GM23338 (cell line): ENCODE measurements at regions not wholly inside any gene's neighbourhood (a gene's known extent, or its start where the extent isn't known, plus 50 kb on each side); places are given as distances from the start of the nearest gene placed in this dataset.

ENCODE experiments used
- CREB1 ChIP-seq: fragments of 250-450 bp; sonication (Bioruptor Pico); IDR thresholded peaks from 2 replicates; pipeline ENCODE4 v1.5.0; 2020; ENCODE audit warnings: low read depth, mild to moderate bottlenecking, moderate library complexity
- EZH2 ChIP-seq: fragments of 200-600 bp; sonication (generic); IDR thresholded peaks from one replicate; pipeline ENCODE4 v1.8.0; 2017; ENCODE audit warnings: antibody characterized with exemption, mild to moderate bottlenecking, low read depth; ENCODE audit not compliant: unreplicated experiment
- EZH2phosphoT487 ChIP-seq: fragments of 200-600 bp; sonication (generic); IDR thresholded peaks from one replicate; pipeline ENCODE4 v1.8.1; 2018; ENCODE audit warnings: antibody characterized with exemption; ENCODE audit not compliant: unreplicated experiment
- JUNB ChIP-seq: IDR thresholded peaks from one replicate; pipeline ENCODE4 v1.6.1; 2016; ENCODE audit warnings: antibody characterized with exemption; ENCODE audit not compliant: unreplicated experiment
- NANOG ChIP-seq: IDR thresholded peaks from 2 replicates; pipeline ENCODE4 v1.6.1; 2016; ENCODE audit warnings: antibody characterized with exemption, borderline replicate concordance
- POLR2AphosphoS5 ChIP-seq: IDR thresholded peaks from 2 replicates; pipeline ENCODE4 v1.6.1; 2016; ENCODE audit warnings: antibody characterized with exemption, low read depth
- STAT1 ChIP-seq: IDR thresholded peaks from one replicate; pipeline ENCODE4 v1.6.1; 2016; ENCODE audit warnings: antibody characterized with exemption; ENCODE audit not compliant: unreplicated experiment
- ZNF331 ChIP-seq: fragments of 250-450 bp; sonication (Bioruptor Pico); IDR thresholded peaks from 2 replicates; pipeline ENCODE4 v1.5.0; 2020; ENCODE audit warnings: low read depth, mild to moderate bottlenecking, moderate library complexity
- TF ChIP-seq, protein P1 (sequence below), 2 experiments: fragments of 200-600 bp in 1 of 2; sonication (generic) in 1 of 2; conservative IDR thresholded peaks; 2 replicates each; pipeline versions ENCODE4 v1.5.1 to v1.6.1; 2016 to 2017; ENCODE audit warnings: antibody characterized with exemption in 2 of 2, low read depth in 2 of 2, mild to moderate bottlenecking in 2 of 2, moderate library complexity in 1 of 2
- TF ChIP-seq, protein P2 (sequence below): IDR thresholded peaks from one replicate; pipeline ENCODE4 v1.6.1; 2018; ENCODE audit warnings: antibody characterized with exemption; ENCODE audit not compliant: unreplicated experiment
- TF ChIP-seq, protein P3 (sequence below): IDR thresholded peaks from 2 replicates; pipeline ENCODE4 v1.6.1; 2016; ENCODE audit warnings: antibody characterized with exemption
- TF ChIP-seq, protein P4 (sequence below): fragments of 250-450 bp; sonication (Bioruptor Pico); IDR thresholded peaks from 2 replicates; pipeline ENCODE4 v1.5.0; 2020; ENCODE audit warnings: mild to moderate bottlenecking, moderate library complexity

DNA sequence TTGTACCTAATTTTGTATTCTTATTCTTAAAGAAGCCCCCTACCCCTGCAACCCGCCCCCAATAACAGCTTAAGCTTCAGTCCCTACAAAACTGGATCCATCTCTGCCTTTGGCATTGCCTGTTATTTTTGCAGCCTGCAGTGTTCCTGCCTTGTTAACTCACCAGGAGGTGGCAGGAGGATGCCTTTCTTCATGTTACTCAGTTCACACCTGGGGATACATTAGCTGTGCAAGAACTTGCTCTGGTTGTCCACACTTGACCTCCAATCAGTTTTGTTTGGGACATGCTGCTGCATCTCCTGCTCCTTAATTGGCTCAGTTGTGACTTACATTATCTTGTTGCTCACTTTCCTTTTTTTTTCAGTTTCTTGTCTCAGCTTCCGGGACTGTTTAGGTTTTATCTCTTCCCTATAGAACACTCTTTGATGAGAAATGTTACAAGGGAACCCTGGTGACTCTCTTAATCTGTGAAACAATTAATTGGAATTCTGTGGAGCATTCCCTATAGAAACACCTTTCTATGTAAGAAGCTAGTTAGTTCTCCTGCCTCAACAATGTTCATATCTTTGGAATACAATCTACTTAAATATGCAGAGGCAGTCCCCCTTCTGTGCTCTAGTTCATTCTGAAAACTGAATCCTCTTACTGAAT is 467.7 kb upstream of the ACO1 start:
- no peak for TF ChIP-seq EZH2
- TF ChIP-seq, protein P1, sequence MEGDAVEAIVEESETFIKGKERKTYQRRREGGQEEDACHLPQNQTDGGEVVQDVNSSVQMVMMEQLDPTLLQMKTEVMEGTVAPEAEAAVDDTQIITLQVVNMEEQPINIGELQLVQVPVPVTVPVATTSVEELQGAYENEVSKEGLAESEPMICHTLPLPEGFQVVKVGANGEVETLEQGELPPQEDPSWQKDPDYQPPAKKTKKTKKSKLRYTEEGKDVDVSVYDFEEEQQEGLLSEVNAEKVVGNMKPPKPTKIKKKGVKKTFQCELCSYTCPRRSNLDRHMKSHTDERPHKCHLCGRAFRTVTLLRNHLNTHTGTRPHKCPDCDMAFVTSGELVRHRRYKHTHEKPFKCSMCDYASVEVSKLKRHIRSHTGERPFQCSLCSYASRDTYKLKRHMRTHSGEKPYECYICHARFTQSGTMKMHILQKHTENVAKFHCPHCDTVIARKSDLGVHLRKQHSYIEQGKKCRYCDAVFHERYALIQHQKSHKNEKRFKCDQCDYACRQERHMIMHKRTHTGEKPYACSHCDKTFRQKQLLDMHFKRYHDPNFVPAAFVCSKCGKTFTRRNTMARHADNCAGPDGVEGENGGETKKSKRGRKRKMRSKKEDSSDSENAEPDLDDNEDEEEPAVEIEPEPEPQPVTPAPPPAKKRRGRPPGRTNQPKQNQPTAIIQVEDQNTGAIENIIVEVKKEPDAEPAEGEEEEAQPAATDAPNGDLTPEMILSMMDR (conservative IDR thresholded peaks at IDR 0.05; ENCODE audit: low read depth in 2 of 2), result peak; percentile 42 to 71
- TF ChIP-seq, protein P2, sequence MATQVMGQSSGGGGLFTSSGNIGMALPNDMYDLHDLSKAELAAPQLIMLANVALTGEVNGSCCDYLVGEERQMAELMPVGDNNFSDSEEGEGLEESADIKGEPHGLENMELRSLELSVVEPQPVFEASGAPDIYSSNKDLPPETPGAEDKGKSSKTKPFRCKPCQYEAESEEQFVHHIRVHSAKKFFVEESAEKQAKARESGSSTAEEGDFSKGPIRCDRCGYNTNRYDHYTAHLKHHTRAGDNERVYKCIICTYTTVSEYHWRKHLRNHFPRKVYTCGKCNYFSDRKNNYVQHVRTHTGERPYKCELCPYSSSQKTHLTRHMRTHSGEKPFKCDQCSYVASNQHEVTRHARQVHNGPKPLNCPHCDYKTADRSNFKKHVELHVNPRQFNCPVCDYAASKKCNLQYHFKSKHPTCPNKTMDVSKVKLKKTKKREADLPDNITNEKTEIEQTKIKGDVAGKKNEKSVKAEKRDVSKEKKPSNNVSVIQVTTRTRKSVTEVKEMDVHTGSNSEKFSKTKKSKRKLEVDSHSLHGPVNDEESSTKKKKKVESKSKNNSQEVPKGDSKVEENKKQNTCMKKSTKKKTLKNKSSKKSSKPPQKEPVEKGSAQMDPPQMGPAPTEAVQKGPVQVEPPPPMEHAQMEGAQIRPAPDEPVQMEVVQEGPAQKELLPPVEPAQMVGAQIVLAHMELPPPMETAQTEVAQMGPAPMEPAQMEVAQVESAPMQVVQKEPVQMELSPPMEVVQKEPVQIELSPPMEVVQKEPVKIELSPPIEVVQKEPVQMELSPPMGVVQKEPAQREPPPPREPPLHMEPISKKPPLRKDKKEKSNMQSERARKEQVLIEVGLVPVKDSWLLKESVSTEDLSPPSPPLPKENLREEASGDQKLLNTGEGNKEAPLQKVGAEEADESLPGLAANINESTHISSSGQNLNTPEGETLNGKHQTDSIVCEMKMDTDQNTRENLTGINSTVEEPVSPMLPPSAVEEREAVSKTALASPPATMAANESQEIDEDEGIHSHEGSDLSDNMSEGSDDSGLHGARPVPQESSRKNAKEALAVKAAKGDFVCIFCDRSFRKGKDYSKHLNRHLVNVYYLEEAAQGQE, result no peak
- no peak for TF ChIP-seq EZH2phosphoT487
- no peak for TF ChIP-seq POLR2AphosphoS5
- TF ChIP-seq CREB1 (CRISPR knock-in tag), result no peak
- no peak for TF ChIP-seq JUNB
- TF ChIP-seq, protein P3, sequence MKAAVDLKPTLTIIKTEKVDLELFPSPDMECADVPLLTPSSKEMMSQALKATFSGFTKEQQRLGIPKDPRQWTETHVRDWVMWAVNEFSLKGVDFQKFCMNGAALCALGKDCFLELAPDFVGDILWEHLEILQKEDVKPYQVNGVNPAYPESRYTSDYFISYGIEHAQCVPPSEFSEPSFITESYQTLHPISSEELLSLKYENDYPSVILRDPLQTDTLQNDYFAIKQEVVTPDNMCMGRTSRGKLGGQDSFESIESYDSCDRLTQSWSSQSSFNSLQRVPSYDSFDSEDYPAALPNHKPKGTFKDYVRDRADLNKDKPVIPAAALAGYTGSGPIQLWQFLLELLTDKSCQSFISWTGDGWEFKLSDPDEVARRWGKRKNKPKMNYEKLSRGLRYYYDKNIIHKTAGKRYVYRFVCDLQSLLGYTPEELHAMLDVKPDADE, result no peak
- TF ChIP-seq NANOG, result no peak
- TF ChIP-seq, protein P4, sequence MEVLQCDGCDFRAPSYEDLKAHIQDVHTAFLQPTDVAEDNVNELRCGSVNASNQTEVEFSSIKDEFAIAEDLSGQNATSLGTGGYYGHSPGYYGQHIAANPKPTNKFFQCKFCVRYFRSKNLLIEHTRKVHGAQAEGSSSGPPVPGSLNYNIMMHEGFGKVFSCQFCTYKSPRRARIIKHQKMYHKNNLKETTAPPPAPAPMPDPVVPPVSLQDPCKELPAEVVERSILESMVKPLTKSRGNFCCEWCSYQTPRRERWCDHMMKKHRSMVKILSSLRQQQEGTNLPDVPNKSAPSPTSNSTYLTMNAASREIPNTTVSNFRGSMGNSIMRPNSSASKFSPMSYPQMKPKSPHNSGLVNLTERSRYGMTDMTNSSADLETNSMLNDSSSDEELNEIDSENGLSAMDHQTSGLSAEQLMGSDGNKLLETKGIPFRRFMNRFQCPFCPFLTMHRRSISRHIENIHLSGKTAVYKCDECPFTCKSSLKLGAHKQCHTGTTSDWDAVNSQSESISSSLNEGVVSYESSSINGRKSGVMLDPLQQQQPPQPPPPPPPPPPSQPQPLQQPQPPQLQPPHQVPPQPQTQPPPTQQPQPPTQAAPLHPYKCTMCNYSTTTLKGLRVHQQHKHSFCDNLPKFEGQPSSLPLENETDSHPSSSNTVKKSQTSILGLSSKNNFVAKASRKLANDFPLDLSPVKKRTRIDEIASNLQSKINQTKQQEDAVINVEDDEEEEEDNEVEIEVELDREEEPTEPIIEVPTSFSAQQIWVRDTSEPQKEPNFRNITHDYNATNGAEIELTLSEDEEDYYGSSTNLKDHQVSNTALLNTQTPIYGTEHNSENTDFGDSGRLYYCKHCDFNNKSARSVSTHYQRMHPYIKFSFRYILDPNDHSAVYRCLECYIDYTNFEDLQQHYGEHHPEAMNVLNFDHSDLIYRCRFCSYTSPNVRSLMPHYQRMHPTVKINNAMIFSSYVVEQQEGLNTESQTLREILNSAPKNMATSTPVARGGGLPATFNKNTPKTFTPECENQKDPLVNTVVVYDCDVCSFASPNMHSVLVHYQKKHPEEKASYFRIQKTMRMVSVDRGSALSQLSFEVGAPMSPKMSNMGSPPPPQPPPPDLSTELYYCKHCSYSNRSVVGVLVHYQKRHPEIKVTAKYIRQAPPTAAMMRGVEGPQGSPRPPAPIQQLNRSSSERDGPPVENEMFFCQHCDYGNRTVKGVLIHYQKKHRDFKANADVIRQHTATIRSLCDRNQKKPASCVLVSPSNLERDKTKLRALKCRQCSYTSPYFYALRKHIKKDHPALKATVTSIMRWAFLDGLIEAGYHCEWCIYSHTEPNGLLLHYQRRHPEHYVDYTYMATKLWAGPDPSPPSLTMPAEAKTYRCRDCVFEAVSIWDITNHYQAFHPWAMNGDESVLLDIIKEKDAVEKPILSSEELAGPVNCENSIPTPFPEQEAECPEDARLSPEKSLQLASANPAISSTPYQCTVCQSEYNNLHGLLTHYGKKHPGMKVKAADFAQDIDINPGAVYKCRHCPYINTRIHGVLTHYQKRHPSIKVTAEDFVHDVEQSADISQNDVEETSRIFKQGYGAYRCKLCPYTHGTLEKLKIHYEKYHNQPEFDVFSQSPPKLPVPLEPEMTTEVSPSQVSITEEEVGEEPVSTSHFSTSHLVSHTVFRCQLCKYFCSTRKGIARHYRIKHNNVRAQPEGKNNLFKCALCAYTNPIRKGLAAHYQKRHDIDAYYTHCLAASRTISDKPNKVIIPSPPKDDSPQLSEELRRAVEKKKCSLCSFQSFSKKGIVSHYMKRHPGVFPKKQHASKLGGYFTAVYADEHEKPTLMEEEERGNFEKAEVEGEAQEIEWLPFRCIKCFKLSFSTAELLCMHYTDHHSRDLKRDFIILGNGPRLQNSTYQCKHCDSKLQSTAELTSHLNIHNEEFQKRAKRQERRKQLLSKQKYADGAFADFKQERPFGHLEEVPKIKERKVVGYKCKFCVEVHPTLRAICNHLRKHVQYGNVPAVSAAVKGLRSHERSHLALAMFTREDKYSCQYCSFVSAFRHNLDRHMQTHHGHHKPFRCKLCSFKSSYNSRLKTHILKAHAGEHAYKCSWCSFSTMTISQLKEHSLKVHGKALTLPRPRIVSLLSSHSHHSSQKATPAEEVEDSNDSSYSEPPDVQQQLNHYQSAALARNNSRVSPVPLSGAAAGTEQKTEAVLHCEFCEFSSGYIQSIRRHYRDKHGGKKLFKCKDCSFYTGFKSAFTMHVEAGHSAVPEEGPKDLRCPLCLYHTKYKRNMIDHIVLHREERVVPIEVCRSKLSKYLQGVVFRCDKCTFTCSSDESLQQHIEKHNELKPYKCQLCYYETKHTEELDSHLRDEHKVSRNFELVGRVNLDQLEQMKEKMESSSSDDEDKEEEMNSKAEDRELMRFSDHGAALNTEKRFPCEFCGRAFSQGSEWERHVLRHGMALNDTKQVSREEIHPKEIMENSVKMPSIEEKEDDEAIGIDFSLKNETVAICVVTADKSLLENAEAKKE (CRISPR knock-in tag), result no peak
- no peak for TF ChIP-seq STAT1
- no peak for TF ChIP-seq ZNF331 (CRISPR knock-in tag)
